Iris pigment epithelial cell (primary cell): ENCODE measurements at regions not wholly inside any gene's neighbourhood (a gene's known extent, or its start where the extent isn't known, plus 50 kb on each side); places are given as distances from the start of the nearest gene placed in this dataset.

ENCODE experiments used
- DNase-seq: peaks from one replicate; pipeline ENCODE4 v3.0.0-alpha.2; 2011; ENCODE audit warnings: low read depth

DNA sequence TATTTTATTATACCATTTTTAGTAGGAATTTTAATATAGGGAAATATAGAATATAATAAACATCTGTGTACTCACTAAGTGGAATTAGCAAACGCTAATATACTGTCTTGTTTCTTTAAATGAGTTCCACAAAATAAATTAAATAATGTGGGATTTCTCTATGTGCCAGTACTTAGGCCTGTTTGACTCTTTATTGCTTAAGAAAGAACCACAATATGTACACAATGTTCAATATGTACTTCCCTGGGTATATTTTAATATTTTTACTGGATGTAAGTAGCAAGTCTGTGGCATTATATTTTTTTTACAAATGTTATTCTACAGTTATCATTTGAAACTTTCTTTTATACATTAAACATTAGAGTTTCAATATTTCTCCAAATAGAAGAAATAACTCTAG is 92.5 kb upstream of the CARD18 start:
- peak; percentile 56 for DNase-seq

DNA sequence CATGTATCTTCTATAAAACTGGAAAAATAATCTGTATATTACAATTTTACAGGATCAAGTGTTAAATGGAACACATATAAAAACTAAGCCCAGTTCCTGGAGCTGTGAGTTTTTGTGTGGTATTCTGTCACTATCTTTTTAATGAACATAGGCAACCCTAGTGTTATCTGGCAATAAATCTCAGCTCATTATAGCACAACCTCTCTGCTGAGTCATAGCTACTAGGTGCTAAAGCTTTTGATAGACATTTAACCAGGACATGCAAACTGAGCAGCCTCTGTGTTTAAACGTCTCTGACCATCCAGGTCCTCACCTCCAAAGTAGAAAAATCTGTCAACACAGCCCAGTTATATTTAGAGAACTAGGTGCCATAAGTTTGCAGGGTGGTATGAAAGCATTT is 91.0 kb upstream of the CARD18 start:
- DNase-seq, result peak; percentile 18

DNA sequence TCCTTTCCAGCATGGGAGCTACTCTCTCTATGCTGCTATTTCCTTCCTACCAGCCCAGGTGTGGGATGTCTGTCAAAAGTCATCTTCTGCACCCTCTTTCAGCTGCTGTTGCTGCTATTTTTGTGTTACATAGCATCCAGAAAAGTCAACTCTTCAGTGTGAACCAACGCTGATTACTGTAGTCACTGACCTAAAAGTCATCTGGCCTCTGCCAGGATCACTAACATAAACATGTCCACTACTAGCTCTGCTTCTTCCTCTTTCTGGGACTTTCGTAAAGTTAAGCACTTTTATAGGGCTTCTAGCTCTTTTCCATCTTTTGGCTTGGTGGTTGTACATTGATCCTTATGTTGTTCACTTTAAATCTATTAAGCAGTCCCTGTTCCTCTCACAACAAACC is 90.2 kb upstream of the CARD18 start:
- no peak for DNase-seq

DNA sequence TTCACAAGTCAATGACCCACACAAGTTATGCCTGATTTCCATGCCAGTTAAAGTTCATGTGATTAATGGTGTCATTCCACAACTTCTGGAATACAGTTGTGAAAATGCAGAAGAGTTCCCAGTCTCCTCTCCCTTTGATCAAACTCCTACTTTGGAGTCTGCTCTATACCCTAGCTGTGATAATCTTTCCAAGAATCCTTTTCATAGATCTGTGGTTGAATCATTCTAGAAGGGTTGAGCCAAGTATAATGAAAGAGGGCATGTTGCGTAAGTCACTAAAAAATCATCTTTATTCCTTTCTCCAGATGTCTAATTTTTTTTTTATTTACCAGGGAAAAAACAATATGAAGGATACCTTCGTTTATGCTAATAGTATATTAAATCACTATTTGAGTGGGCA is 89.7 kb upstream of the CARD18 start:
- peak; percentile 71 for DNase-seq

DNA sequence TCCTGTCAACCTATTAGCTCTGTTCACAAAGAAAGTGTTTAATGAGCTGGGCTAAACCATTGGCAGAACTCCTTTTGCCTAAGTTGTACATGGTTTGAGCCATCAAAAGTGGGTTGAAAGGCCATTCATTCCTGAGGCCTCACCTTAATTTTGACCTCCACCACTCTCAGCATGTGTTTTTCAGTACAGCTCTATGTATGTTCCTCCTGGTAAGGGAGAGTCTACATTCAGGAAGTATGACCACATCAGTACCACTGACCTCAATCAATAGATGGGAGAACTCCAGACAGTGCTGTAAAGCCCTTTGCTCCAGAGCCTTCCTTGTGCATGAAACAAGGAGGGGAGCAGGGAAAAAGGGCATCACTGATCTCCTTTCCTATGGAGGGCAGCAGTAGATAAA is 87.8 kb upstream of the CARD18 start:
- DNase-seq, result peak; percentile 25

DNA sequence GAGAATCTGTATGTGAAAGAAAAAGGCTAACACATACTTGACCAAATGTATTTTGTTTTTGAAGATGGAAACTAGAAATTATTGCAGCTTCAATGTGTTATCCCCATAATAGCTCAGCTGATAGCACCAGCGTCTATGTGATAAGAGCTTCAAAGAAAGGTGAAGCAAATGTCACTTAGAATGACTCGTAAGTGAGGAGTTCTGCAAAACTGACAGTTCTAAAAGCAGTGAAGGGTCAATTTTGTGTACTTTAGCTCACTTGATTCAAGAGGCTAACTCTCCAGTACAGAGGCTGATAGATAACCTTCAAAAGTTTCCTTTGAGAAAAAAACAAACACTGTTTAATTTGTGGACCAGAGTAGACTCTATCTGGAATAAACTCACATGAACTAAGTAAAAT is 87.2 kb upstream of the CARD18 start:
- no peak for DNase-seq

DNA sequence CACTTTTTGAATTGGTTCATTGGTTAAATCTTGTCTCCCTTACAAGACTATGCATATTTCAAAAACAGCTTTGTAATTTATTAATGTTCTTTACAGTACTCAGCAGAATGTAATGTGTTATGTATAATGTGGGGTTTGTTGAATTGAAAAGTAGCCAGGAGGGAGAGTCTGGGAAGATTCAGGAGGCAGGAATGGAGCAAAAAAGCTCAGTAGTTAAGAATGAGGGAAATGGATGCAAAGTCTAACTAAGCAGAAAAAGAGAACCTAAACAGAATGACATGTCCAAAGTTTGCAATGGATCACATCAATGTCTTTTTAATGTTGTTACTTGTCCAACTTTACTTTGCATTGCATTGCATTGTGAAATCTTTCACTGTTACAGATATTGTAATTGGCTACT is 86.5 kb upstream of the CARD18 start:
- no peak for DNase-seq

DNA sequence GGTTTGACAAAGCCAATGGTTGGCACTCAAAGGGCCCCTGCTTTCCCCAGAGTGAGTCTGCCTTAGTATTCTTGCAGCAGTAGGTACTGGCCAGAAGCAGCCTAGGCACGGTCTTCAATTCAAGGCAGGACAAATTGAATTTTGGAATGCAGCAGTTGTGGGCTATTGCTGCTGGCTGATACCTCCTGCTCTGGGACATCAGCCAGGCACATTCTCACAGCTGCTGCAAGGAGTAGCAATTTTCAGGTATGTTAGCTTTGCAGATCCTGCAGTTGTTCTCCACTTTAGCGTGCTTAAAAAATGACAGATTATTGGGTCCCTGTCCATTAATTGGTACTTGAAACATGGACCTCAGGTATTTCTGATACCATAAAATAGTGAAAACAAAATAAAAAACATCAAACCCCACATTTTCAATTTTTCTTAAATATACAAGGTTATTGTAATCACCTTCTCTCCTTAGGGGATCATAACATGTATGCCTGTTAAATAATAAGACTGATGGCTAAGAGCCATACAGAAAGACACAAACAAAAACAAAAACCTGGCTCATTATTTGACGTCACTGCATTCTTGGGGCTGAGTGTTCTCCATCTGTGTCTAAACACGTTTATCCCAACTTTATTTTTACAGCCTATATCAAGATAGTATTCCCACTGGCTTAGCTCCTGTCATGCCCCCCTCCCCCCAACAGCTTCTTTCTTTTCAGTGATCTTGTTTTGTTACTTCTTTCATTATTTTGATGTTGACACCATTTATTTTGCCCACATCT is 85.1 kb upstream of the CARD18 start:
- peak; percentile 49 for DNase-seq

DNA sequence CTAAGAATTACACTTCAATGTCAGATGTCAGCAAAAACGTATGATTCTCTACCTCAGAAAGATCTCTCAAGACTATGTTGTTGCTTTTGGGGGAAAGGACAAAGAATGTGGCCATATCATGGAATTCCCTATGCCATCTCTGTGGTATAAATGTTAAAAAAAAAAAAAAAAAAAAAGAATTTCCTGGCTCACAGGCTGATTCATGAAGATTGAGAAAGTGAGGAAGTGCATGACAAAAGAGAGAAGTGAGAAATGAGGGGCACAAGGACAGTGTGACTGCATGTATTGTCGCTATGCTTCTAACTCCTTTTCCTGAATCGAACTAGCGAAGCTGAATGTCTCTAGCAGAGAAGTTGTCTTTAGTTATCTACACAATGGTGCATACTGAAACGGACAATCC is 80.6 kb upstream of the CARD18 start:
- no peak for DNase-seq

DNA sequence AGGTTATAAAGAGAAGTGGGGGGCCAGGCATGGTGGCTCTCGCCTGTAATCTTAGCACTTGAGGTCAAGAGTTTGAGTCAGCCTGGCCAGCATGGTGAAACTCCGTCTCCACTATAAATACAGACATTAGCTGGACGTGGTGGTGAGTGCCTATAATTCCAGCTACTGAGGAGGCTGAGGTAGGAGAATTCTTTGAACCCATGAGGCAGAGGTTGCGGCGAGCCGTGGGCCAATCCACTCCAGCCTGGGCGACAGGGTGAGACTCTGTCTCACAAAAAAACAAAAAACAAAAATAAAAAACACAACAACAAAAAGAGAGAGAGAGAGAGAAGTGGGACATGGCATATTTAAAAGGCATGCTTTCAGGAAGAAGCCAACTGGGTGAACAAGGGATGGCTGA is 80.1 kb upstream of the CARD18 start:
- DNase-seq, result no peak

DNA sequence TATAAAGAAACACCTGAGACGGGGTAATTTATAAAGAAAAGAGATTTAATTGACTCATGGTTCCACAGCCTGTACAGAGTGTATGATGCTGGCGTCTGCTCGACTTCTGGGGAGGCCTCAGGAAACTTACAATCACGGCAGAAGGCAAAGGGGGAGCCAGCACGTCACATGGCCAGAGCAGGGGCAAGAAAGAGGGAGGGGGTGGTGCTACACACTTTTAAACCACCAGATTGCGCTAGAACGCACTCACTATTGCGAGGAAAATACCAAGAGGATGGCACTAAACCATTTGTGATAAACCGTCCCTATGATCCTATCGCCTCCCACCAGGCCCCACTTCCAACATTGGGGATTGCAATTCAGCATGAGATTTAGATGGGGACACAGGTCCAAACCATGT is 79.7 kb upstream of the CARD18 start:
- no peak for DNase-seq

DNA sequence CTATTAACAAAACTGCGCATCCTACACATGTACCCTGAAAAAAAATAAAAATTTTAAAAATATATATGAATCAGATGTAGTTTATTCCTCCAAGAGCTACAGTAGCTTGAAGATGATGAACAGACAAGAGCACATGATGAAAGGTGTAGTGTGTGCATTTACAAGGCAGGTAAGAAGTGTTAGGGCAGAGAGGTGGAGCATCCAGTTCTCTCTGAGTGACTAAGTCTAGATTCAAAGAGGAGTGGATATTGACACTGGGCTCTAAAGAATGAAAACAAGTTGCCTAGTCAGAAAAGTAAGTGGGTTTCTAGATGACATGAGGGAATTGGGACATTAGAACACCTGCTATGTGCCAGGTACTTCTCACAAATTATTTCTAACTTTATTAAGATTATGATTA is 76.0 kb upstream of the CARD18 start:
- DNase-seq, result no peak

DNA sequence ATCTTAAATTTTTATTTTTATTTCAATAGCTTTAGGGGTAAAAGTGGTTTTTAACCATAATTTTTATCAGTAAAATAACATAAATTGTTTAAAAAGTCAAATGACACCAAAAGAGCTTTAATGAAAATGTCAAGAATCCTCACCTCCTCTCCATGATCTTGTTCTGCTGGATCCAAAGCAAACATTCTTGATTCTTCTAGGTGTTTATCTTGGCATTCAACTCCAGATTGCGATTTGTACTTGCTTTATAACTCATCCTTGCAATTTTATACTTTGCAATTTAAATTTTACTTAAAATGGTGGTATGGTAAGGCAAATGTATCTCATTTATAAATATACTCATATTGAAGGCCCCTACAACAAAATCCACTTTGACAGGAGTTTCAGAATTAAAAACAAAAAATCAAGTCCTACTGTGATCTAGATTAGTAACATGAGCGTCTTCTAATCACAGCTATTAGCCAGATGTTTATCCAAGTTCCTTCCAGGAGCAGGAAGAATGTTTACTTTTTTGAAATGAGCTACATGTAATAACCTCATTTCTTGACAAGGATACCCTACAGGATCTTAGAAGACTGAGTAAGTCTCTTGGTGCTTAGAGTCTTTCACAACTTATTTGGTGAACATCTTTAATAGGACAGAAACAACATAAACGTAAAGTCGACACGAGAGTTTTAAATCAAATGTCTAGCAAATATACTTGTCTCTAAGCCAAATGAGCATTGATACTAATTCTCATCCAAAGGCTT is 72.4 kb upstream of the CARD18 start:
- DNase-seq, result peak; percentile 66

DNA sequence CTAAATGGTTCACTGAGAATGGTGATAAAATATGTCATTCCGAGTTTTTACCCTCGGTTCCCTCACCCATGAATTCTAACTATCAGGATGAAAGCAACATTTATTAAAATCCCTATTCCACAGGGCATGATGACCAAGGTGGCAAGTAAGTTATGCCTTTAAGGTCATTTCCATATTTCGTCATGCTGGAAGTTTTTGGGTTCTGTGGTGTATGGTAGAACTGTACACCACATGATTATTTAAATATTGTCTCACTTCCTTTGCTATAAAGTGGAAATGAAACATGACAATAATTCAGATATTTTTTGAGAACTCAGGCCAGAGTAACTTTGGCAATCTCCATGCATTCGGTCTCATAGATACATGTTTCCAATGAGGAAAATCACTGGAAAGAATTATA is 68.5 kb upstream of the CARD18 start:
- DNase-seq, result no peak

DNA sequence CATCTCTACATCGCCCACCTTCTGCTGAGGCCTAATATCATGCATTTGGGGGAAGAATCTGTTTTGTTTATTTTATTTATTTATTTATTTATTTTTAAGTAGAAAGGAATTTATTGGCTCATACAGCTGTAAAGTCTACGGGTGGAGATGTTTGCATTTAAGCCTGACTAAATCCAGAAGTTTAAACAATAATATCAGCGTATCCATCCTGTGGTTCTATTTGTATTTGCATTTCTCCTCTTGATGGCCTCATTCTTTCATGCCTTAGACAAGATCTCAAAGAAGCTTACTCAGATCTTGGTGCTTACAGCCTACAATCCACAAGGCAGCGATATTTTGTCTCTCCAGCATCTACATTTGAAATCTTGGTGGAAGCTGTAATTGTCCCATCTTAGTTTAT is 67.1 kb upstream of the CARD18 start:
- peak; percentile 15 for DNase-seq

DNA sequence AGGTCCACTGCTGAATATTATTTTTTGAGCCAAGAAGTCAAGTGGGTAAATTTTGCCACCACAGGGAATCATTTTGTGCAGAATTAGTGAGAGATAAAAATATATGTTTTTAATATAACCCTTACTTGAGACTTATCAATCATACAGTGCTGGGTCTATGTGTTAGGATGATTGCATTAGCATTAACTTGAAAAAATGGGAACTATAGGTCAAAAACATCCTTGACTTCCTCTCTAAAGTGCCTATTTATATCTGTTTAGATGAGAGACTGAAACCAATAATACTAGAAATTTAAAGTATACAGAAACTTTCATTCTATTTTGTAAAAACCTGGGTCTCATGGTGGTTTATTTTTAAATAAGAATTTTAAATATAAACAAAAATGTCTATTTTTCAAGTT is 65.1 kb upstream of the CARD18 start:
- DNase-seq, result no peak

DNA sequence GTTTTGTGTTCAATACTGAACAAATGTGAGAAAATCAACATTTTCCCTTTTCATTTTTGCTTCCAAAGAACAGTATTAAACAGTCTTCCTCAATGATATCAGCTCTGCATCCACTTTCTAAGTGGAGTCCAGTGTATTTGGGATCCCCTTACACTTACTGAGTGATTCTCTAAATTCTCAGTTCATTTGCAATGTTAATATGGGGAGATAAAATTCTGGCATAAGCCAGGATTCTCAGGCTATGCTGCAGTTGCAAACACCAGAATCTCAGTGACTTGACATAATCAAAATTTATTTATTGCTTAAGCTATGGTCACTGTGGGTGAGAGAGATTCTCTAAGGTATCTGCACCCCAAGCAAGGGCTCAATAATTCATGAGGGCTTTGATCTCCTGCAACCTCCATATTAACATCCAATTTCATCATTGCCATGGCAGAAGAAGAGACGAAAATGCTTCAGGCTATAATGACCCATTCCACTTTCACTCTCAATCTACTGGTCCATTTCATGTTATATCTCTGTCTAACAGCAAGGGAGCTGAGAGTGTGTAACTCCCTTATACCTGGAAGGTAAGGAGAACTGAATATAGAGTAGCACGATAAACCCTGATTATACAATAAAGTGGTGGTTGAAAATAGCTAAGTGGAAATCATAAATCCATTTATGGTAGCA is 64.1 kb upstream of the CARD18 start:
- no peak for DNase-seq

DNA sequence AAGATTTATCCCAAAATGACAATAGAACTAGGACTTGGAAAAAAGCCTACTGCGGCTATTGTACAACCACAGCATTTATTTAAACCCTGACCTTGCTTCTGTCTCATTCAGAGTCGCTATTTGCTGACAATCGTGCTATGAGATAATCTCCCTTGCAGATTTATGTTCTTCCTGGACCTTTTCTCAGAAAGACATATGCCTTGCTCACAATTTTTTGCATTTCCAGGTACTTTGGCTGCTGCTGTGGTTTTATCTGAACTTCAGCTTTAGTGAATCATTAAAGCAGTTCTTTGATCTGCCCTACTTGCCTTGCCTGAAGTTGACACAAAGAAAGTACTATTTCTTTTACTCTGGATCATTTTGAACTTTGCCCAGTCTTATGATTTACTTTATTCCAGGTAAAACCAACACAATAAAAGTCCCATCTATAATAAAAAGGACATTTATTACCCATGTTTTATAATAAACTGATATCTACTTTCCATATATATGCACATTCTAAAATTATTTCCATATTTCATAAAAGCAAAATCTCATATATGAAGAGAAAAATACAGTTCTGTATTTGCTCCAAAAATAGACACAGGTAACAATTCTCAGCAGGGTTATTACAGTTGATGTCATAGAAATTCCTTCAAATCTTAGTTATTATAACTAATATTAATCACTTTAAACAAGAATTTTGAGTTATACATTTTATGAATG is 63.4 kb upstream of the CARD18 start:
- DNase-seq, result peak; percentile 50

DNA sequence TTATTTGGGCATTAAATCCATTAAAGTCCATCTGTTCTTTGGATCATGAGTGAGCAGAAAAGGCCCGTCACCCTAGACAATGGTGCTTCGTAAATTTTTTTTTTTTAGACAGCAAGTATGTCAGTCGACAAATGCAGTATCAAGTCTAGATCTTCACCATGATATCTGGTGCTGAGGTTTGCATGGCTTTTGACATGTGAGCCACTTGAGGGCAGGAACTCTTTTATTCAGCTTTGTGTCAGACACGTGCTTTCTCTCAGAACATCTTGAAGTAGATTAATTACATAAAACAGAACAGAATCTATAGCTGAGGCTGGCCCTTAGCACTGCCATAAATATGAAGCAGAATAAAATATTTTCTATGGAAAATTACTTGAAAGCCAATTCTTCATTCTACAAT is 62.9 kb upstream of the CARD18 start:
- DNase-seq, result no peak

DNA sequence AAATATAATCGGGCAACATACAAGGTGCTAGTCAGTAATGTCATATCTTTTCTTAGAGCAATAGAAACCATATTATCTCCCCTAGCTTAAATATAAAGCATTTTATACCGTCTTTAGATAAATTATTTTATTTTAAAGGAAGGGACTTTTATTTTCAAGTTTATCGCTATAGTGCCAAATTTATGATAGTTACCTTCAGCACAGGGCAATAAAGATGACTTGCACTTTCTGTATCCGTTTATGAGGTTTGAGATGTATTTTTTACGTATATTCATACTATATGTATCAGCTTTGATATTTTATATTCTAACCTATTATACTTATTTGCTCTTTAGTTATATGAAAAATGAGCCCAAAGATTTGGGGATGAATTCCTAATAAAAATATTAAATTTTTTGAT is 61.6 kb upstream of the CARD18 start:
- no peak for DNase-seq

DNA sequence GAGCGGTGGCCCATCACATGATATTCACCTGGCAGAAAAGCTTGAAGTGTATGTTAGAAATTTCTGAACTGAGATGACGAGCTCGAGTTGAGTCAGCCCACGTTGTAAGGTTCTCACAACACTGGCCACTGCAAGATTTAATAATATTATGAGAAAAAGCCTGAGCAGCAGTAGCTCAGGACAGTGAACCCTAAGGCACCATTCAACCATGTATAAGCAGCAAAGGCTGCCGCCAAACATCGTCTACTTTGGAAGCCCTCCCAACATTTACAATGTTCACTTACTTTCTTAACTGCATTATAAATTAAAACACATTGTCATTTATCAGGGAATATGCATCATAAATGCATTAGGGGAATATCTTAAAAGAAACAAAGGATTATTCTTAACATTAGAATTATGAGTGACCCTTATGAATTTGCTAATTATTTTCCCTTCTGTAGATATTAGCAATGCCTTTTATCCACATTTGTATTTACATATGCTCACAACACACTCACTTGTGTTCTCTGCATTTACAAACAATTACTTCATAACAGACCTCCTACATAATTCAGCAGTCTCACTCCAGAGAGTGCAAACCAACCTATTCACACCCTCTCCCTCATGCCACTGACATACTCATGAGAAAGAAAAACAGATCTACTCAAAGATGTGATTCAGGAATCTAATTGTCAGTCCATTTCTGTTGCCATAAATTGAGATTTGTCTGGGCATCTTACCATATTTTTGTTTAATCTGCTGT is 57.7 kb upstream of the CARD18 start:
- no peak for DNase-seq

DNA sequence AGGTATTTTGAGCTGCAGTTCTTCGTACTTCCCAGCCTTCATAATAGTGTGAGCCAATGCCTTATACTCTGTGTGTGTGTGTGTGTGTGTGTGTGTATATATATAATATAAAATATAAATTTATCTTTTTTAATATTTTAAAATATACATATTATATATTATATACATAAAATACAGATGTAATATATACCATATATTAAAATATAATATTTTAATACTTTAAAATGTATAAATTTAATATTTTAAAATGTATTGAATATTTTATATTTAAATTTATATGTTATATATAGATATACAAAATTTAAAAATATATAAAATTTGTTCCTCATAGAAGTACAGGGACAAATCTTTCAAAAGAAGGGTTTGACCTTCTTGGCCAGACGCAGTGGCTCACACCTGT is 53.7 kb upstream of the CARD18 start:
- no peak for DNase-seq
